GM10248 (cell line): ENCODE measurements at regions not wholly inside any gene's neighbourhood (a gene's known extent, or its start where the extent isn't known, plus 50 kb on each side); places are given as distances from the start of the nearest gene placed in this dataset.

Source experiments
- CTCF ChIA-PET: fragments of 300-600 bp; sonication (Branson Sonifier 250); formaldehyde crosslinking; extraction: SDS; loops from one replicate; lab custom pipeline; 2021; ENCODE audit warnings: antibody characterized with exemption; lab: Yijun Ruan, JAX
- POLR2A ChIA-PET: fragments of 350-650 bp; sonication (Branson Sonifier 250); formaldehyde crosslinking; extraction: SDS; loops from one replicate; lab custom pipeline; 2020; ENCODE audit warnings: antibody characterized with exemption; lab: Yijun Ruan, JAX
- DNase-seq: peaks from one replicate; pipeline ENCODE4 v3.0.0; 2012; ENCODE audit errors: extremely low spot score
- CTCF ChIP-seq: IDR thresholded peaks from 2 replicates; pipeline ENCODE4 v1.5.1; 2012; ENCODE audit warnings: mild to moderate bottlenecking, low read depth; ENCODE audit errors: extremely low read depth, missing control alignments, control extremely low read depth

- TF ChIP-seq CTCF = no peak
- CTCF ChIA-PET = interaction anchor here (0.9 to 3.3 kb wide), 4 partner anchors 9 to 549 kb away, joined by 3 to 26 read pairs (median 4); no protein-coding TSS in a partner anchor
- DNase-seq = no peak
- POLR2A ChIA-PET = no interaction called here
These were observed 283.3 kb downstream of the RRAGC start for GRCh38 chr1:38576241-38576640.

- DNase-seq = no peak
- TF ChIP-seq CTCF = no peak
- ChIA-PET POLR2A (no interaction called here), CTCF (interaction anchor here (0.9 to 1.2 kb wide), 4 partner anchors 10 to 46 kb away, joined by 3 to 6 read pairs (median 4); no protein-coding TSS in a partner anchor)
These were observed 287.8 kb downstream of the RRAGC start for GRCh38 chr1:38571726-38572125.

- no peak for DNase-seq
- TF ChIP-seq CTCF = no peak
- POLR2A ChIA-PET = no interaction called here
- CTCF ChIA-PET = interaction anchor here (0.8 to 1.1 kb wide), 3 partner anchors 11 to 17 kb away, joined by 3 to 4 read pairs (median 3); no protein-coding TSS in a partner anchor
These were observed 289.0 kb downstream of the RRAGC start for GRCh38 chr1:38570657-38570975.

GRCh38 chr1:38569932-38570656 lies 289.5 kb downstream of the RRAGC start:
- POLR2A ChIA-PET = no interaction called here
- CTCF ChIA-PET = interaction anchor here (0.8 kb wide), 1 partner anchor 17 kb away, joined by 3 read pairs; no protein-coding TSS in a partner anchor

GRCh38 chr1:38568061-38568857 lies 291.3 kb downstream of the RRAGC start:
- DNase-seq = no peak
- ChIA-PET POLR2A (interaction anchor here (0.6 kb wide), 2 partner anchors 237 to 1017 kb away, joined by 4 read pairs; no protein-coding TSS in a partner anchor), CTCF (no interaction called here)
- no peak for TF ChIP-seq CTCF

More at GRCh38 chr1:38569932-38570656, 289.5 kb downstream of the RRAGC start:
- TF ChIP-seq CTCF = no peak
- DNase-seq = no peak

GRCh38 chr1:38567401-38567800 lies 292.2 kb downstream of the RRAGC start:
- CTCF ChIA-PET = no interaction called here
- POLR2A ChIA-PET = no interaction called here
- no peak for TF ChIP-seq CTCF

More at GRCh38 chr1:38567401-38567800, 292.2 kb downstream of the RRAGC start:
- no peak for DNase-seq
